ENCODE measurements at regions not wholly inside any gene's neighbourhood (a gene's known extent, or its start where the extent isn't known, plus 50 kb on each side); places are given as distances from the start of the nearest gene placed in this dataset.
A peak's percentile ranks its signal among the peaks of the same experiment; 100 is the strongest.

- no peak overlapping the region for H3K27ac ChIP-seq (ENCODE audit: control insufficient read depth, insufficient read depth)
- ATAC-seq (peak; percentile 76), FAIRE-seq (no peak), DNase-seq (ENCODE audit: low read depth, low spot score) (no peak)
- in situ Hi-C loops (cut with MboI) (no loop called here), intact Hi-C loops (cut with micrococcal nuclease; ENCODE audit: unreplicated experiment) (no loop called here)
- no peaks in the 10 kb centered on the region; the same call in 1 of the 2 replicates for H3K4me1 ChIP-seq (ENCODE audit: control insufficient read depth, insufficient read depth, low read length)
- ChIA-PET POLR2A (interaction anchor here (0.7 to 1.9 kb wide), 4 partner anchors 27 to 38 kb away, joined by 3 to 6 read pairs (median 4); no protein-coding TSS in a partner anchor), RAD21 (ENCODE audit: unreplicated experiment) (interaction anchor here (0.8 to 2.0 kb wide), 9 partner anchors 11 to 118 kb away, joined by 4 to 28 read pairs (median 6); no protein-coding TSS in a partner anchor), SMC1A (ENCODE audit: uncharacterized antibody, unreplicated experiment) (interaction anchor here (0.9 to 8.9 kb wide), 10 partner anchors 8 to 153 kb away, joined by 3 to 131 read pairs (median 6); no protein-coding TSS in a partner anchor), CTCF (interaction anchor here (0.8 to 1.5 kb wide), 6 partner anchors 10 to 507 kb away, joined by 3 to 7 read pairs (median 3); no protein-coding TSS in a partner anchor)
- peak; percentile 35; the same call in 1 of the 2 replicates for TF ChIP-seq JUNB (IDR thresholded peaks at IDR 0.05)
- TF ChIP-seq SMARCA5 (IDR thresholded peaks at IDR 0.05), result no peak
- H3K4me3 ChIP-seq, result no peak overlapping the region
- BruUV-seq (replicated peaks), result no TSS peak
- WGBS (ENCODE audit: insufficient coverage, insufficient replicate concordance, low lambda C conversion rate, missing lambda C conversion rate), result 35% methylated on average over 3 of the region's 3 CpGs
- H3K9me3 ChIP-seq (replicated peaks; ENCODE audit: control insufficient read depth, insufficient read depth, low read length), result no peaks in the 10 kb centered on the region
- H3K36me3 ChIP-seq (ENCODE audit: control insufficient read depth in 2 of 2, insufficient read depth in 2 of 2, low read length in 1 of 2), result no peaks in the 10 kb centered on the region
- H3K79me2 ChIP-seq (ENCODE audit: control insufficient read depth, insufficient read depth, low read length), result no peaks in the 10 kb centered on the region
- H3K9ac ChIP-seq (ENCODE audit: control insufficient read depth, insufficient read depth, low read length), result no peak overlapping the region
- H3K27me3 ChIP-seq (replicated peaks in 1 of 2; ENCODE audit: control insufficient read depth in 2 of 2, insufficient read depth in 2 of 2, low read length in 1 of 2), result no peaks in the 10 kb centered on the region
- no peaks in the 10 kb centered on the region for H4K20me1 ChIP-seq (ENCODE audit: control insufficient read depth, insufficient read depth)
- peak overlapping the region; percentile 34 for H2AFZ ChIP-seq (ENCODE audit: control insufficient read depth, low read depth, low read length)
- H3K4me2 ChIP-seq (ENCODE audit: control insufficient read depth, insufficient read depth), result no peak overlapping the region; the same call in 1 of the 2 replicates
Measured at GRCh38 chr6:91447530-91448254, 860.8 kb upstream of the MAP3K7 start.

GRCh38 chr6:91447081-91447480 is 860.2 kb upstream of the MAP3K7 start:
- in situ Hi-C loops (cut with MboI), result no loop called here

More at GRCh38 chr6:91447081-91447480, 860.2 kb upstream of the MAP3K7 start:
- POLR2A ChIA-PET, result interaction anchor here (0.7 to 1.9 kb wide), 4 partner anchors 27 to 39 kb away, joined by 3 to 6 read pairs (median 4); no protein-coding TSS in a partner anchor
- no peaks in the 10 kb centered on the region; the same call in 1 of the 2 replicates for H3K4me1 ChIP-seq (ENCODE audit: control insufficient read depth, insufficient read depth, low read length)
- no peaks in the 10 kb centered on the region for H4K20me1 ChIP-seq (ENCODE audit: control insufficient read depth, insufficient read depth)
- RAD21 ChIA-PET (ENCODE audit: unreplicated experiment), result interaction anchor here (0.8 to 2.0 kb wide), 9 partner anchors 10 to 117 kb away, joined by 4 to 28 read pairs (median 6); no protein-coding TSS in a partner anchor
- CTCF ChIA-PET, result interaction anchor here (0.6 to 1.5 kb wide), 10 partner anchors 10 to 517 kb away, joined by 3 to 7 read pairs (median 3); no protein-coding TSS in a partner anchor
- SMC1A ChIA-PET (ENCODE audit: uncharacterized antibody, unreplicated experiment), result interaction anchor here (0.9 to 8.9 kb wide), 9 partner anchors 9 to 154 kb away, joined by 3 to 131 read pairs (median 6); no protein-coding TSS in a partner anchor
- BruUV-seq (replicated peaks), result no TSS peak
- no peak overlapping the region for H3K27ac ChIP-seq (ENCODE audit: control insufficient read depth, insufficient read depth)
- no peak for FAIRE-seq
- H3K36me3 ChIP-seq (ENCODE audit: control insufficient read depth in 2 of 2, insufficient read depth in 2 of 2, low read length in 1 of 2), result no peaks in the 10 kb centered on the region
- intact Hi-C loops (cut with micrococcal nuclease; ENCODE audit: unreplicated experiment), result no loop called here
- WGBS (ENCODE audit: insufficient coverage, insufficient replicate concordance, low lambda C conversion rate, missing lambda C conversion rate), result 18% methylated on average over 2 of the region's 2 CpGs
- H3K9me3 ChIP-seq (replicated peaks; ENCODE audit: control insufficient read depth, insufficient read depth, low read length), result no peaks in the 10 kb centered on the region
- no peak overlapping the region for H3K4me3 ChIP-seq
- H2AFZ ChIP-seq (ENCODE audit: control insufficient read depth, low read depth, low read length), result no peak overlapping the region
- ATAC-seq, result peak; percentile 68
- H3K9ac ChIP-seq (ENCODE audit: control insufficient read depth, insufficient read depth, low read length), result no peak overlapping the region
- TF ChIP-seq ZNF384 (IDR thresholded peaks at IDR 0.05; ENCODE audit: borderline replicate concordance, low read depth, low read length), result peak; percentile 74; the same call in 1 of the 2 replicates
- TF ChIP-seq EZH2 (IDR thresholded peaks at IDR 0.05; ENCODE audit: borderline replicate concordance, control insufficient read depth, low read depth, low read length), result no peak
- TF ChIP-seq PML (IDR thresholded peaks at IDR 0.05; ENCODE audit: low read length), result no peak
- no peak for TF ChIP-seq POLR2AphosphoS5 (IDR thresholded peaks at IDR 0.05; ENCODE audit: low read length)
- 0 out of 2 replicates have a peak, but pooled peaks have one; percentile 9 for TF ChIP-seq NFYB (IDR thresholded peaks at IDR 0.05; ENCODE audit: insufficient read depth, low read depth, low read length)
- no peak for TF ChIP-seq TCF3 (IDR thresholded peaks at IDR 0.05; ENCODE audit: borderline replicate concordance, insufficient read depth, low read depth, low read length)
- no peaks in the 10 kb centered on the region for H3K79me2 ChIP-seq (ENCODE audit: control insufficient read depth, insufficient read depth, low read length)
- no peak overlapping the region for H3K4me2 ChIP-seq (ENCODE audit: control insufficient read depth, insufficient read depth)
- DNase-seq (ENCODE audit: low read depth, low spot score), result no peak
- no peaks in the 10 kb centered on the region for H3K27me3 ChIP-seq (replicated peaks in 1 of 2; ENCODE audit: control insufficient read depth in 2 of 2, insufficient read depth in 2 of 2, low read length in 1 of 2)

Measured in GM12878 (cell line).